CD14-positive monocyte (primary cell): ENCODE measurements at regions not wholly inside any gene's neighbourhood (a gene's known extent, or its start where the extent isn't known, plus 50 kb on each side); places are given as distances from the start of the nearest gene placed in this dataset.

Experiments
- DNase-seq, 3 donors: peaks; one replicate each; pipeline ENCODE4 v3.0.0-alpha.2; 2011 to 2022
- H2AFZ ChIP-seq: 2 replicates; pipeline ENCODE4 v1.6.0; 2012; ENCODE audit warnings: mild to moderate bottlenecking, low read depth, low read length, inconsistent platforms; ENCODE audit not compliant: insufficient read depth, poor library complexity, severe bottlenecking
- H3K27ac ChIP-seq, 2 donors: 1 replicate in 1 of 2; 2 replicates in 1 of 2; pipeline ENCODE4 v1.5.1; 2012 to 2013; ENCODE audit warnings: low read length in 2 of 2, control low read depth in 1 of 2, inconsistent platforms in 1 of 2, low read depth in 1 of 2, mild to moderate bottlenecking in 1 of 2
- H3K27me3 ChIP-seq, 2 donors: one replicate each; pipeline versions ENCODE4 v1.6.0 to v1.6.1; 2011 to 2013; ENCODE audit warnings: low read length in 2 of 2; ENCODE audit not compliant: control insufficient read depth in 2 of 2, insufficient read depth in 2 of 2
- H3K36me3 ChIP-seq, 2 donors: replicated peaks in 1 of 2; 1 replicate in 1 of 2; 2 replicates in 1 of 2; pipeline versions ENCODE4 v1.5.1 to v1.6.1; 2012 to 2013; ENCODE audit warnings: low read length in 2 of 2, control low read depth in 1 of 2, inconsistent platforms in 1 of 2, mild to moderate bottlenecking in 1 of 2; ENCODE audit not compliant: insufficient read depth in 2 of 2, control insufficient read depth in 1 of 2
- H3K4me1 ChIP-seq, 2 donors: 1 replicate in 1 of 2; 2 replicates in 1 of 2; pipeline versions ENCODE4 v1.5.1 to v1.6.1; 2012 to 2013; ENCODE audit warnings: low read length in 2 of 2, control low read depth in 1 of 2, inconsistent platforms in 1 of 2, mild to moderate bottlenecking in 1 of 2, moderate library complexity in 1 of 2; ENCODE audit not compliant: insufficient read depth in 2 of 2, control insufficient read depth in 1 of 2
- H3K4me2 ChIP-seq: replicated peaks from 2 replicates; pipeline ENCODE3; 2012; ENCODE audit warnings: low read length, moderate library complexity, mild to moderate bottlenecking; ENCODE audit not compliant: poor library complexity, severe bottlenecking; ENCODE audit errors: extremely low read depth
- H3K4me3 ChIP-seq, 3 experiments: fragments of 200-600 bp in 1 of 3; sonication (generic) in 1 of 3; replicated peaks in 1 of 3; 1 replicate in 2 of 3; 2 replicates in 1 of 3; pipeline ENCODE4 v1.5.1; 2011 to 2013; ENCODE audit warnings: low read length in 3 of 3, mild to moderate bottlenecking in 3 of 3, control low read depth in 2 of 3, low read depth in 2 of 3, inconsistent platforms in 1 of 3, moderate library complexity in 1 of 3
- H3K79me2 ChIP-seq: 2 replicates; pipeline ENCODE4 v1.6.0; 2012; ENCODE audit warnings: mild to moderate bottlenecking, control low read depth, inconsistent platforms, low read length, moderate library complexity; ENCODE audit not compliant: insufficient read depth
- H3K9ac ChIP-seq: 2 replicates; pipeline ENCODE4 v1.6.0; 2017; ENCODE audit warnings: low read length, mild to moderate bottlenecking; ENCODE audit not compliant: insufficient read depth, poor library complexity, severe bottlenecking
- H3K9me3 ChIP-seq, 2 donors: replicated peaks in 1 of 2; 1 replicate in 1 of 2; 2 replicates in 1 of 2; pipeline versions ENCODE4 v1.5.1 to v1.6.1; 2012 to 2013; ENCODE audit warnings: low read length in 2 of 2, control low read depth in 1 of 2; ENCODE audit not compliant: control insufficient read depth in 1 of 2, insufficient read depth in 1 of 2
- H4K20me1 ChIP-seq: 2 replicates; pipeline ENCODE4 v1.6.0; 2012; ENCODE audit warnings: mild to moderate bottlenecking, low read length, control low read depth, moderate library complexity; ENCODE audit not compliant: insufficient read depth
- H3K27ac Mint-ChIP-seq, 7 donors: one replicate each; pipeline ENCODE4 v1.8.0; 2020; ENCODE audit warnings: mild to moderate bottlenecking in 7 of 7, mixed read lengths in 7 of 7, moderate library complexity in 6 of 7, inconsistent platforms in 2 of 7
- H3K27me3 Mint-ChIP-seq, 3 donors: one replicate each; pipeline ENCODE4 v1.8.0; 2021 to 2022; ENCODE audit warnings: low read depth in 3 of 3, mild to moderate bottlenecking in 3 of 3, mixed read lengths in 3 of 3, moderate library complexity in 3 of 3, inconsistent platforms in 1 of 3
- H3K36me3 Mint-ChIP-seq, 2 donors: one replicate each; pipeline ENCODE4 v1.8.0; 2020; ENCODE audit warnings: mixed read lengths in 2 of 2, inconsistent platforms in 1 of 2, mild to moderate bottlenecking in 1 of 2
- H3K4me1 Mint-ChIP-seq: one replicate; pipeline ENCODE4 v1.8.0; 2020; ENCODE audit warnings: mild to moderate bottlenecking, mixed read lengths
- H3K4me3 Mint-ChIP-seq, 2 donors: one replicate each; pipeline ENCODE4 v1.8.0; 2020; ENCODE audit warnings: mild to moderate bottlenecking in 2 of 2, mixed read lengths in 2 of 2, moderate library complexity in 1 of 2
- H3K9me3 Mint-ChIP-seq, 7 donors: one replicate each; pipeline ENCODE4 v1.8.0; 2020 to 2022; ENCODE audit warnings: mixed read lengths in 7 of 7, mild to moderate bottlenecking in 6 of 7, moderate library complexity in 6 of 7, inconsistent platforms in 2 of 7
- WGBS: methylation state at CpG from one replicate; pipeline ENCODE4 v1.1.5; 2013; ENCODE audit warnings: missing lambda C conversion rate; ENCODE audit not compliant: insufficient coverage; 5-methylcytosine and 5-hydroxymethylcytosine counted together
- intact Hi-C, 2 donors: fragments of 100-400 bp; cut with micrococcal nuclease; formaldehyde crosslinking; loops; one replicate each; pipeline versions ENCODE4 v1.15.0 to v1.15.1; 2023
- TF ChIP-seq, protein P1 (sequence below): fragments of 200-600 bp; IDR thresholded peaks from one replicate; pipeline ENCODE4 v1.8.0; 2022; ENCODE audit warnings: antibody characterized with exemption, mild to moderate bottlenecking

DNA sequence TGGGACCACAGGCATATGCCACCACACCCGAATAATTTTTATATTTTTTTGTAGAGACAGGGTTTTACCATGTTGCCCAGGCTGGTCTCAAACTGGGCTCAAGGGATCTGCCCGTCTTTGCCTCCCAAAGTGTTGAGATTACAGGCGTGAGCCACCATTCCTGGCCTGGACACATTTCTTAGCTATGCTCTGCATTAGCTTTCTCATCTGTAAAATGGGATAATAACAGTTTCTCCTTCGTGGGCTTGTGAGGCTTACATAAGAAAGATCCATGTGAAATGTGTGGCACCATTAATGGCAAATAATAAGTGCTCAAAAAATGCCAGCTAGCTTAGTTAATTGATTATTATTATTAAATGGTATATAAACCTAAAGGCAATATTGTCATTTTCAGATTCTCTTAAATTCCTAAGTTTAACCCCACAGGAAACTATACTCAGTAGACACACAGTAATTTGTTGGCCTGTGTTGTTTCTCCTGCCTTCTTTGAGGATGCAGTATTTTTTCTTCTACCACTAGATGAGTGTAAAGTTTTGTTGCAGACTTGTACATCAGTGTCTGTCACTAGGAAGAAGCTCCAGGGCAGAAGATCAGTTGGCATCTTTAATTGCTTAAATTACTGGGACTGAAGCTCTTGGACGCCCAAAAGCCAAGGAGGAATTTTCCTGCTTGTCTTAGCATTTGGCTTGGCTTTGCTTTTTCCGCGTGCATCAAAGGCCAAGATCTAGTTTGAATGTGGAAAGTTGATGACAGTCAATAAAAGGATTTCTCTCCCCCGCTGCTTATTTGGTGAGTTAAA lies 162.3 kb upstream of the ZNF217 start:
- no peaks in the 10 kb centered on the region for H3K36me3 Mint-ChIP-seq
- Histone ChIP-seq H3K4me1 (peaks cover 27 to 29% of the 10 kb centered on the region in 2 donors), H3K27ac (no peak overlapping the region), H3K4me2 (no peak overlapping the region), H3K27me3 (no peaks in the 10 kb centered on the region), H3K9ac (no peak overlapping the region), H3K4me3 (no peak overlapping the region), H3K9me3 (no peaks in the 10 kb centered on the region), H2AFZ (no peak overlapping the region), H3K36me3 (no peaks in the 10 kb centered on the region), H4K20me1 (no peaks in the 10 kb centered on the region), H3K79me2 (no peaks in the 10 kb centered on the region)
- no peaks in the 10 kb centered on the region for H3K9me3 Mint-ChIP-seq
- no peak overlapping the region for H3K4me3 Mint-ChIP-seq
- TF ChIP-seq, protein P1, sequence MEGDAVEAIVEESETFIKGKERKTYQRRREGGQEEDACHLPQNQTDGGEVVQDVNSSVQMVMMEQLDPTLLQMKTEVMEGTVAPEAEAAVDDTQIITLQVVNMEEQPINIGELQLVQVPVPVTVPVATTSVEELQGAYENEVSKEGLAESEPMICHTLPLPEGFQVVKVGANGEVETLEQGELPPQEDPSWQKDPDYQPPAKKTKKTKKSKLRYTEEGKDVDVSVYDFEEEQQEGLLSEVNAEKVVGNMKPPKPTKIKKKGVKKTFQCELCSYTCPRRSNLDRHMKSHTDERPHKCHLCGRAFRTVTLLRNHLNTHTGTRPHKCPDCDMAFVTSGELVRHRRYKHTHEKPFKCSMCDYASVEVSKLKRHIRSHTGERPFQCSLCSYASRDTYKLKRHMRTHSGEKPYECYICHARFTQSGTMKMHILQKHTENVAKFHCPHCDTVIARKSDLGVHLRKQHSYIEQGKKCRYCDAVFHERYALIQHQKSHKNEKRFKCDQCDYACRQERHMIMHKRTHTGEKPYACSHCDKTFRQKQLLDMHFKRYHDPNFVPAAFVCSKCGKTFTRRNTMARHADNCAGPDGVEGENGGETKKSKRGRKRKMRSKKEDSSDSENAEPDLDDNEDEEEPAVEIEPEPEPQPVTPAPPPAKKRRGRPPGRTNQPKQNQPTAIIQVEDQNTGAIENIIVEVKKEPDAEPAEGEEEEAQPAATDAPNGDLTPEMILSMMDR = no peak
- no peaks in the 10 kb centered on the region for H3K27me3 Mint-ChIP-seq
- intact Hi-C loops = no loop called here
- H3K27ac Mint-ChIP-seq = peak overlapping the region in 1 of 7 donors; percentile 85
- WGBS = 92% methylated on average over 2 of the region's 8 CpGs
- peaks cover 36% of the 10 kb centered on the region for H3K4me1 Mint-ChIP-seq
- no peak for DNase-seq

DNA sequence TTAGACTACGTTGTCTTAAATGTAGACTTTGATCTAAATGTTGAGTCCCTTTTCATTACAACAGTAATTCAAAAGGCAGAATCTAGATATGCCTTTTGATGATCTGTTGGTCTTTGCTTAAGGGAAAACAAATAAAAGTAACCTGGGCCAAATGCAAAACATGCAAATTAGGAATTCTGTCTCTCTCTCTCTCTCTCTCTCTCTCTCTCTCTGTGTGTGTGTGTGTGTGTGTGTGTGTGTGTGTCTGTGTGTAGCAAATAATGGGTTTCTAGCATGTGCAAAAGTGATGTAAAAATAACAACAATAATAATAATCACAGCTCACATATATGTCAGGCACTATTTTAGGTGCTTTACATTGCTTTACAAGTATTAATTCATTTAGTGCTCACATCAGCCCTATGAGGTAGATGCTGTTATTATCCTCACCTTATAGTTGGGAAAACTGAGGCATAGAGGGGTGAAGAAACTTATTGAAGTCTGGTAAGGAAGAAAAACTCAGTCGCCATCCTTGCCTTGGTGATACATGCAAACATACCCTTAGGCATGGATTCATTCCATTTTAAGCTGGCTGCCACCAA lies 160.3 kb upstream of the ZNF217 start:
- Histone ChIP-seq H3K4me2 (peak overlapping the region; percentile 10), H2AFZ (peak overlapping the region; percentile 52), H3K9me3 (no peaks in the 10 kb centered on the region), H4K20me1 (no peaks in the 10 kb centered on the region), H3K27me3 (no peaks in the 10 kb centered on the region), H3K79me2 (no peaks in the 10 kb centered on the region), H3K4me1 (peaks cover 30 to 31% of the 10 kb centered on the region in 2 donors), H3K4me3 (peak overlapping the region in 1 of 3 experiments; percentile 1), H3K27ac (peak overlapping the region; percentile 47 to 73), H3K9ac (no peak overlapping the region), H3K36me3 (no peaks in the 10 kb centered on the region)
- Mint-ChIP-seq H3K4me1 (peaks cover 39% of the 10 kb centered on the region), H3K36me3 (no peaks in the 10 kb centered on the region), H3K27ac (peak overlapping the region in 5 of 7 donors; percentile 15 to 85 (median 49)), H3K9me3 (no peaks in the 10 kb centered on the region), H3K4me3 (peak overlapping the region in 1 of 2 donors; percentile 48), H3K27me3 (no peaks in the 10 kb centered on the region)
- no peak for DNase-seq
- no CpG with 5 or more reads among the region's 2 CpGs for WGBS
- TF ChIP-seq, protein P1 = no peak
- intact Hi-C loops = no loop called here
